ENCODE measurements at regions not wholly inside any gene's neighbourhood (a gene's known extent, or its start where the extent isn't known, plus 50 kb on each side); places are given as distances from the start of the nearest gene placed in this dataset.

DNA sequence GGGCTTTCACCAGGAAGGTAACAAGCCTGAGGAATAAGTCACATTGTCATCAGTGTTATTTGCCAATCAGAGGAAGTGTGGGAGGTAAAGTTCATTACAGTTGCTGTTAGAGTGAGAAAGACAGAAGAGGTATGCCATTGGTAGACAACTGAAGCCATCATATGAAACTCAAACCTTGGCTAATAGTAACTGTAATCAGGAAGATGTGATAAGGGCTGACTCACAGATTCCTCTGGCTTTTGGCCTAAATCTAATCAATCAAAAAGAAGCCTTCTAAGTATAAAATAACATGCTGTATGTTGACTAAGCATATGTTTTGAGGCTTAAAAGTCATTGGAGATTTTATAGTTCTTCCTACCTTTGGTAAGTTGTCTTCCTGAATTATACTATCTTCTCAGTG lies 242.8 kb downstream of the PCDH7 start:
- Histone ChIP-seq H3K4me3 (ENCODE audit: low read length, poor library complexity, severe bottlenecking) (no peak overlapping the region), H3K4me2 (ENCODE audit: low read depth, low read length, poor library complexity, severe bottlenecking) (no peak overlapping the region), H3K9me2 (replicated peaks; ENCODE audit: low read depth, low read length) (no peaks in the 10 kb centered on the region), H4K20me1 (ENCODE audit: insufficient read depth, low read length, poor library complexity, severe bottlenecking) (no peaks in the 10 kb centered on the region), H3K4me1 (ENCODE audit: insufficient read depth, low read length, poor library complexity, severe bottlenecking) (no peaks in the 10 kb centered on the region), H2AFZ (ENCODE audit: low read length) (no peak overlapping the region), H3K79me2 (ENCODE audit: insufficient read depth, low read length) (no peaks in the 10 kb centered on the region), H3K9me3 (ENCODE audit: insufficient read depth, low read depth, low read length) (no peaks in the 10 kb centered on the region), H3K36me3 (ENCODE audit: insufficient read depth, low read length) (no peaks in the 10 kb centered on the region), H3F3A (ENCODE audit: low read depth) (no peaks in the 10 kb centered on the region), H3K27me3 (ENCODE audit: insufficient read depth, low read length, poor library complexity, severe bottlenecking) (no peaks in the 10 kb centered on the region), H3K9ac (ENCODE audit: low read depth, low read length, poor library complexity, severe bottlenecking) (no peak overlapping the region)
- no peak for TF ChIP-seq EZH2phosphoT487 (IDR thresholded peaks at IDR 0.05; ENCODE audit: borderline replicate concordance)
- no peak for TF ChIP-seq CTCF (conservative IDR thresholded peaks at IDR 0.05; ENCODE audit: low read length)

GRCh38 chr4:30968926-30969325 lies 248.8 kb downstream of the PCDH7 start:
- H3K4me1 ChIP-seq (ENCODE audit: insufficient read depth, low read length, poor library complexity, severe bottlenecking): no peaks in the 10 kb centered on the region
- H3K36me3 ChIP-seq (ENCODE audit: insufficient read depth, low read length): no peaks in the 10 kb centered on the region
- no peak overlapping the region for H3K4me2 ChIP-seq (ENCODE audit: low read depth, low read length, poor library complexity, severe bottlenecking)
- H3F3A ChIP-seq (ENCODE audit: low read depth): no peaks in the 10 kb centered on the region
- H3K79me2 ChIP-seq (ENCODE audit: insufficient read depth, low read length): no peaks in the 10 kb centered on the region
- H3K27me3 ChIP-seq (ENCODE audit: insufficient read depth, low read length, poor library complexity, severe bottlenecking): no peaks in the 10 kb centered on the region
- no peak overlapping the region for H2AFZ ChIP-seq (ENCODE audit: low read length)
- no peak for TF ChIP-seq CTCF (conservative IDR thresholded peaks at IDR 0.05; ENCODE audit: low read length)
- no peak for TF ChIP-seq EZH2phosphoT487 (IDR thresholded peaks at IDR 0.05; ENCODE audit: borderline replicate concordance)
- no peaks in the 10 kb centered on the region for H3K9me2 ChIP-seq (replicated peaks; ENCODE audit: low read depth, low read length)
- H3K9ac ChIP-seq (ENCODE audit: low read depth, low read length, poor library complexity, severe bottlenecking): no peak overlapping the region
- no peak overlapping the region for H3K4me3 ChIP-seq (ENCODE audit: low read length, poor library complexity, severe bottlenecking)
- H3K9me3 ChIP-seq (ENCODE audit: insufficient read depth, low read depth, low read length): no peaks in the 10 kb centered on the region
- H4K20me1 ChIP-seq (ENCODE audit: insufficient read depth, low read length, poor library complexity, severe bottlenecking): no peaks in the 10 kb centered on the region

- H3K4me2 ChIP-seq (ENCODE audit: low read depth, low read length, poor library complexity, severe bottlenecking): no peak overlapping the region
- no peak for TF ChIP-seq CTCF (conservative IDR thresholded peaks at IDR 0.05; ENCODE audit: low read length)
- no peak for TF ChIP-seq EZH2phosphoT487 (IDR thresholded peaks at IDR 0.05; ENCODE audit: borderline replicate concordance)
- no peak overlapping the region for H3K9ac ChIP-seq (ENCODE audit: low read depth, low read length, poor library complexity, severe bottlenecking)
- H3K4me3 ChIP-seq (ENCODE audit: low read length, poor library complexity, severe bottlenecking): no peak overlapping the region
- no peak overlapping the region for H2AFZ ChIP-seq (ENCODE audit: low read length)
- no peaks in the 10 kb centered on the region for H3K36me3 ChIP-seq (ENCODE audit: insufficient read depth, low read length)
- H3K4me1 ChIP-seq (ENCODE audit: insufficient read depth, low read length, poor library complexity, severe bottlenecking): no peaks in the 10 kb centered on the region
- H4K20me1 ChIP-seq (ENCODE audit: insufficient read depth, low read length, poor library complexity, severe bottlenecking): no peaks in the 10 kb centered on the region
- no peaks in the 10 kb centered on the region for H3F3A ChIP-seq (ENCODE audit: low read depth)
- H3K9me3 ChIP-seq (ENCODE audit: insufficient read depth, low read depth, low read length): no peaks in the 10 kb centered on the region
- no peaks in the 10 kb centered on the region for H3K79me2 ChIP-seq (ENCODE audit: insufficient read depth, low read length)
- H3K27me3 ChIP-seq (ENCODE audit: insufficient read depth, low read length, poor library complexity, severe bottlenecking): no peaks in the 10 kb centered on the region
- no peaks in the 10 kb centered on the region for H3K9me2 ChIP-seq (replicated peaks; ENCODE audit: low read depth, low read length)
These were observed 252.4 kb downstream of the PCDH7 start for GRCh38 chr4:30972542-30972941.

All from Loucy (cell line).